ENCODE measurements at regions not wholly inside any gene's neighbourhood (a gene's known extent, or its start where the extent isn't known, plus 50 kb on each side); places are given as distances from the start of the nearest gene placed in this dataset.

- DNase-seq (ENCODE audit: low read depth in 2 of 2): no peak
Observed at GRCh38 chr13:34547929-34548328, 394.1 kb upstream of the NBEA start.

GRCh38 chr13:34553376-34553775, 388.7 kb upstream of the NBEA start:
- no peak for DNase-seq (ENCODE audit: low read depth in 2 of 2)

DNA sequence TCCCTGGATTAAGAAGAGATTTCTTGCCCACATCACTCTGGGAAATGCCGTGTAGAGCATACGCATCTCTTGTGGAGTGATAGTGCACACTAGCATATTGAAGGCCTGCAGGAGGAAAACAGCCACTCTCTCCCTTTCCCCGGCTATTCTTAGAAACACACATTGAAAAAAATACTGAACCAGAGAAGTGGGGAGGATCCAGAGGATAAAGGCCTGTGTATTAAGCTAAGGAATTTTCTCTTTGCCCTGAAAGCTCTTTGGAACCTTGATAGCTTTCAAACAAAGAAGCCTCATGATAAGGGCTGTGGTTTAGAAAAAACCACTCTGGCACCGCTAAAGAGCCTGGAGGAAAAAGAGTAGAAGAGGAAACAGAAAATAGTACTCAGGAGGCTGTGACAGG, 386.1 kb upstream of the NBEA start:
- DNase-seq (ENCODE audit: low read depth in 2 of 2): no peak

- no peak for DNase-seq (ENCODE audit: low read depth in 2 of 2)
Observed at GRCh38 chr13:34561033-34561432, 381.0 kb upstream of the NBEA start.

DNA sequence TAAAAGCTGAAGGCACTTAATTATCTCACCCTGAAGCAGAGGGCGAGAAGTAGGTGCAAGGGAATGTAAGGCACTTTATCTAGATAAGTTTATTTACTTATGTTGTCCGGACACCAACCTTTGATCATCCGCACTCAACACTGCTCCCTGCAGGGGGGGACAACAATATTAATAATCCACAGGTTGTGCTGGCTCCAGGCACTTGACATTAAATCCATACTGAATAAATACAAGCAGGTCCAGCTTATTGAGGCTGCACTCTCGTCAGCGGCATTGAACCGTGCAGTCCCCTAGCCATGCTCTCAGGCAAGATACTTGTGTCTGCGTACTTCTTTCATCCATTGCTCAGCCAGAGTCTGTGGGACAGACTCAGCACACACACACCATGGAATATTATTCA, 374.5 kb upstream of the NBEA start:
- no peak for DNase-seq (ENCODE audit: low read depth in 2 of 2)

- no peak for DNase-seq (ENCODE audit: low read depth in 2 of 2)
Observed at GRCh38 chr13:34570698-34571353, 371.2 kb upstream of the NBEA start.

- no peak for DNase-seq (ENCODE audit: low read depth in 2 of 2)
Observed at GRCh38 chr13:34571716-34572115, 370.4 kb upstream of the NBEA start.

DNA sequence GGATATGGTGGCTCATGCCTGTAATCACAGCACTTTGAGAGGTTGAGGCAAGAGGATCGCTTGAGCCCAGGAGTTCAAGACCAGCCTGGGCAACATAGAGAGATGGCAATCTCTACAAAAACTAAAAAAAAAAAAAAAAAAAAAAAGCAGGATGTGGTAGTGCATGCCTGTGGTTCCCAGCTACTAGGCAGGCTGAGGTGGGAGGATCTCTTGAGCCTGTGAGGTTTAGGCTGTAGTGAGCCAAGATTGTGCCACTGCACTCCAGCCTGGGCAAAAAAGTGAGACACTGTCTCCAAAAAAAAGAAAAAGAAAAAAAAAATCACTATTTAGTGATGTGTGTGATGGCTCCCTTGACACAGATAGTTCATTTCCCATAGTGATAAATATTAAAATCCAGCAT, 365.0 kb upstream of the NBEA start:
- no peak for DNase-seq (ENCODE audit: low read depth in 2 of 2)

DNA sequence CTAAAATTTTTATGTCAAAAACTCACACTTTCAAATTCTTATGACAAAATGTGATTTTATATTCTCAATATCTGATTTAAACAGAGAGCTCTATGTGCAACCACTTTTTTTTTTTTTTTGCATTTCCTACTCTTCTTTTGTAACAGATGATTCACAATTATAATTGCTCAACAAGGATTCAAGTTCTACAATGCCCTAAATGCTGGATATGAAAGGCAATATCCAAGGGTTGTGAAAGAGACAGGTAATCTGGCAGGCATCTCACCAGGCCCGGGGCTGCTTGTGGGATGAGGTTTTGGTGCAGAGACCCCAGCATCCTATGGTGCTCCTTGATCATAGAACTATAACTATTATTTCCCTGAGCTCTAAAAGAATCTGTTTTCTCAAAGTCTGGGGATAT, 363.6 kb upstream of the NBEA start:
- no peak for DNase-seq (ENCODE audit: low read depth in 2 of 2)

- DNase-seq (ENCODE audit: low read depth in 2 of 2): no peak
Observed at GRCh38 chr13:34578917-34579316, 363.2 kb upstream of the NBEA start.

- no peak for DNase-seq (ENCODE audit: low read depth in 2 of 2)
Observed at GRCh38 chr13:34583181-34583580, 358.9 kb upstream of the NBEA start.

DNA sequence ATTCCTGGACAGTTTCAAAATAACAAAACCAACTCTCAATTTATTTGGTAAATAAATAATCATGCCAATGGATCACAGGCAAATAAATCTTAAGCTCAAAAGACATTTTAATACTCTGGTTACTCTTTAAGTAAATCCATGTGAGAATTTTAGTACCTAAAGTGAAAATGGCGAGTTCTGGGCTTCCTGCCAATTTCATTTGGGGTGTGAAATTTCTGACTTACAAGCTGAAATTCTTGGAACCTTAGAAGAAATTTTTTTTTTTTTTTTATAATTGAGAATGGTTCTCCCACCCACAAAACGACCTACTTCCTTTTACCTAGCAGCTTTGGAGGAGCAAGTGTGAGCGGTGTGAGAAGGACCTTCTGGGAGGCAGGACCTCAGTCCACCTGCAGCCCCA, 354.5 kb upstream of the NBEA start:
- no peak for DNase-seq (ENCODE audit: low read depth in 2 of 2)

DNA sequence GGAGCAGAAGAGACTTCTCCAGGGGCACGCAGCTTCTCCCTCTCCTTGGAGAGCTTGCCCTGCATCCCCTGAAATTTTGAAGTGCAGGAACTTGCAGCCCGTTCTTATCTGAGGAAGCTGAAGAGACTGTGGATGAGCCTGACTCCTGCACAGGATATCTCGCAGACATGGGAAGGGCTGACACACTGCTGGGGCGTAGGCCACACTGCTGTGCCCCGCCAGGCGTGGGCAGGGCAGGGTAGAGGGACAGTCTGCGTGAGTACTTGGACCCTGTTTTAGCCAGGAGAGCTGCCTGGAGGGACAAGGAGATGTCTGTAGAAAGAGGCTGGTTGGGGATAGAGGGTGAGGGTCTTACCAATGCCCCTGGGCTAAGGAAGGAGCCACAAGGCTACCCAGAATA, 353.7 kb upstream of the NBEA start:
- no peak for DNase-seq (ENCODE audit: low read depth in 2 of 2)

GRCh38 chr13:34589581-34589980, 352.5 kb upstream of the NBEA start:
- no peak for DNase-seq (ENCODE audit: low read depth in 2 of 2)

DNA sequence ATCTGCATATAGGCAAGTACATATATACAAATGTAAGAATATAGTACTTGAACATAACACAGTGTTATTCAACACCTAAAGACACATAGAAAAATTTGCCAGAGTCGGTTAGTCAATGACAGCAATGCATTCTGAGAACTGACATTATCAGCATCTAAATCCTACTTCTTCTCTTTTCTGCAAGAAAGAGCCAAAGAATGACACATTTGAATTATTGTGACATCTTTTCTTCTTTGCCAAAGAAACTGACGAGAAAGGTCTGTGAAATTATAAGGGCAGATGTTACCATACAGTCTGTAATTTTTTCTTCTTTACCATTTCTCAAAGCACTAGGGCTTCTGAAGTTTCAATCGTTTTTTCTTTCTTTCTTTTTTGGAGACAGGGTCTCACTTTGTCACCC, 350.9 kb upstream of the NBEA start:
- no peak for DNase-seq (ENCODE audit: low read depth in 2 of 2)

DNA sequence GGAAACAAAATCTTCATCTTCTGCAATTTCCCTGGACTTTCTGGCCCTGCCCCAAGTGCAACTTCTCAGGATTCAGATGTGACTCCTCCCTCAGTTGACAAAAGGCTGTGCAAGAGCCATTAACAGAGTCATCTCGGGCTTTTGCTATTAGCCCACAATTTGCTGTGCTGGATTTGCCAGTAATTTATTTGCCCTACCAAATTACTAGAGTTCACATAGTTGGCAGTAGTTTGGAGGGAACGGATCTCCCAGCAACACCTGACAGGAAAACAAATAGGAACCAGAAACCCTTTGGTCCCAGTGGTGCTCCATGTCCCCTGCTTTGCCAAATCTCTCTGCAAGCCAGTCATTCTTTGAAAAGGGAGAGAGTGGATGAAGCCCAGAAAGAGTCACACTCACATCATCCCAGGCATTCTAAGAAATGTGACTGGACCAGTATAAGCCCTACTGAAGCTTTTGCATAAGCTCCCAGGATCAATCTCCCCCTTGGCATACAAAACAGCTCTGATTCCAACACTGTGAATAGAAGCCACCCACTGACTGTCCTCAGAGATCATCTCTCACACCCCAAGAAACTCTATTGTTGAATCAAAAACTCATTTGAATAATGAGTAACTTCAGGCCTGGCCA, 350.1 kb upstream of the NBEA start:
- DNase-seq (ENCODE audit: low read depth in 2 of 2): no peak

GRCh38 chr13:34593658-34594057, 348.4 kb upstream of the NBEA start:
- no peak for DNase-seq (ENCODE audit: low read depth in 2 of 2)

GRCh38 chr13:34594507-34594906, 347.6 kb upstream of the NBEA start:
- DNase-seq (ENCODE audit: low read depth in 2 of 2): no peak

GRCh38 chr13:34608331-34608730, 333.7 kb upstream of the NBEA start:
- no peak for DNase-seq (ENCODE audit: low read depth in 2 of 2)

DNA sequence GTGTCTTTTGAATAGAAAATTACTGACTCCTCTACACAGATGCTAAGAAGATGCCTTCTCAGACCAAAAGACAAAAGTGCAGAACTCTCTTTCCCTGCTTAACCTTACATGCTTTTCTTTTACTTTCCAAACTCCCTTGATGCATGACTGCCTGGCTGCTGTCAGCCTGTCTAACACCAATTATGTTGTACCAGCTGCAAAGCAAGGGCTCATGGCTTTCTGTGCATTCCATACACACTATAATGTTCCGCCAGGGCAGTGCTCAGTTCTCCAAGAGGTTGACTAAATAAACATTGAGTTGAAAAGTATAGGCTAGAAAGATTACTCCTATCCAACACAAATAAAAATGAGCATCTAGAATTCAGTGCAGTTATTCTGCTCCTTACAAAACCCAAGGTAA, 330.4 kb upstream of the NBEA start:
- no peak for DNase-seq (ENCODE audit: low read depth in 2 of 2)

DNA sequence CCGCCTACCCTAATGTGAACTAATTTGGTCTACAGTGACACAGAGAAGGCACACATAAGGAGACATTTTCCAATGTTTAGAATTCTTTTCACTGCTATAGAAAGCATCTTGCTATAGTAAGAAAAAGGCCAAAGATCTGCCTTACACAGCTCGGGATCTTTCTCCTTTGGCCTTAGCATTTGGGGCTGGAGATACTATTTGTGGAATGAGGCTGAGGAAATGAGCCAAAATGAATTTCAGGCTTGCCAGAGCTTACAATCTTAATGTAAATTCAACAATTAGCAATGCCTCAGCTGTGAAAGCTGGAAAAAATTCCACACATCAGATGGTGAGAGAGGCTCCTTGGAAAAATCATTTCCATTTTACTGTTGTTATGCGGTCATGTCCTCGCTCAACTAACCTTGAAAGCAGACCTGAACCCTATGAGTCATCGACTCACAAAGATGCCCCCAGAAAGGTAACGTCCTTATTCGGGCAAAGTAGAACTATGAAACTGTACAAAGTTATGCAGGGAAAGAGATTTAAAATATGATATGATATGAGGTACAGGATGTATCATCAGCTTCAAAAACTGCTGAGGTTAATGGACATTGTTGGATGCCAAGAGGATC, 324.5 kb upstream of the NBEA start:
- no peak for DNase-seq (ENCODE audit: low read depth in 2 of 2)

DNA sequence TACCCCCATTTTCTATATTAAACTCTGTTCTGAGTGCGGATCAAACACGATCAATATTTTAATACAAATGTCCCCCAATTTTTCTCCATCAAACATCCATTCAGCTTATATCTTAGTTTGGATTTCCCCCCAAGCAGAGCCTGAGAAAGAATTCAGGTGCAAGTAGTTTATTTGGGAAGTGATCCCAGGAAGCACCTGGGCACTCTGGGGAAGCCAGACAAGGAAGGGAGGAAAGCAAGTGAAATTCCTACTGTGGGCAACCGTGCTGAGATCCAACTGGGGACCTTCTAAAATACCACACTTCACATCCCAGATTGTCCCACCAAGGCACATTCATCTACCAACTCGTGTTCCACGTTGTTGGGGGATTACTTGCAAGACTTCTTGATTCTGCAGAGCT, 323.4 kb upstream of the NBEA start:
- DNase-seq (ENCODE audit: low read depth in 2 of 2): no peak

DNA sequence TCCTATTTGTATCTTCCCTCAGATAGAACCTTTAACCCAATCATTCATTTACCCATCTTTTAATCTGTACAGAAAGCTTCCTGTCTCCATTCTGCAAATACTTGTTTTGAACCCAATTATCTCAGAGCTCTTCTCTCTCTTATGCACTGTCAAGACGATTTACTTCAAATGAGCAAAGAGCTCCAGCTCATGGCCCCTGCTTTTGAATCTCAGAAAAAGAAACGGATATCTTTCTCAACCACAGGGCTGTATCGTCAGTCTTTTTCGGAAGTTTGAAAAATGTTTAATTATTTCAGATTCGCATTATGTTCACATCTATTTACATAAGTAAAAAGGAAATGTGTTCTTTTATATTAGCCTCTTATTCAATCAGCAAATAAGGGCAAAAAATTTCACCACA, 322.7 kb upstream of the NBEA start:
- no peak for DNase-seq (ENCODE audit: low read depth in 2 of 2)
